ENCODE measurements at regions not wholly inside any gene's neighbourhood (a gene's known extent, or its start where the extent isn't known, plus 50 kb on each side); places are given as distances from the start of the nearest gene placed in this dataset.

GRCh38 chr11:71151561-71151960 lies 100.8 kb downstream of the SHANK2 start:
- no peak for DNase-seq (ENCODE audit: insufficient read length, low spot score)
- TF ChIP-seq POLR2A (IDR thresholded peaks at IDR 0.05; ENCODE audit: low read depth, low read length): no peak
- FAIRE-seq: no peak

GRCh38 chr11:71150859-71151258 lies 101.5 kb downstream of the SHANK2 start:
- TF ChIP-seq POLR2A (IDR thresholded peaks at IDR 0.05; ENCODE audit: low read depth, low read length): no peak
- FAIRE-seq (no peak), DNase-seq (ENCODE audit: insufficient read length, low spot score) (no peak)

GRCh38 chr11:71148716-71149115 lies 103.7 kb downstream of the SHANK2 start:
- DNase-seq (ENCODE audit: insufficient read length, low spot score): no peak
- TF ChIP-seq POLR2A (IDR thresholded peaks at IDR 0.05; ENCODE audit: low read depth, low read length): no peak
- no peak for FAIRE-seq

GRCh38 chr11:71147331-71147730 lies 105.0 kb downstream of the SHANK2 start:
- FAIRE-seq: no peak

GRCh38 chr11:71146846-71147245 lies 105.5 kb downstream of the SHANK2 start:
- no peak for TF ChIP-seq POLR2A (IDR thresholded peaks at IDR 0.05; ENCODE audit: low read depth, low read length)
- FAIRE-seq (no peak), DNase-seq (ENCODE audit: insufficient read length, low spot score) (no peak)

More at GRCh38 chr11:71147331-71147730, 105.0 kb downstream of the SHANK2 start:
- DNase-seq (ENCODE audit: insufficient read length, low spot score): no peak
- no peak for TF ChIP-seq POLR2A (IDR thresholded peaks at IDR 0.05; ENCODE audit: low read depth, low read length)

DNA sequence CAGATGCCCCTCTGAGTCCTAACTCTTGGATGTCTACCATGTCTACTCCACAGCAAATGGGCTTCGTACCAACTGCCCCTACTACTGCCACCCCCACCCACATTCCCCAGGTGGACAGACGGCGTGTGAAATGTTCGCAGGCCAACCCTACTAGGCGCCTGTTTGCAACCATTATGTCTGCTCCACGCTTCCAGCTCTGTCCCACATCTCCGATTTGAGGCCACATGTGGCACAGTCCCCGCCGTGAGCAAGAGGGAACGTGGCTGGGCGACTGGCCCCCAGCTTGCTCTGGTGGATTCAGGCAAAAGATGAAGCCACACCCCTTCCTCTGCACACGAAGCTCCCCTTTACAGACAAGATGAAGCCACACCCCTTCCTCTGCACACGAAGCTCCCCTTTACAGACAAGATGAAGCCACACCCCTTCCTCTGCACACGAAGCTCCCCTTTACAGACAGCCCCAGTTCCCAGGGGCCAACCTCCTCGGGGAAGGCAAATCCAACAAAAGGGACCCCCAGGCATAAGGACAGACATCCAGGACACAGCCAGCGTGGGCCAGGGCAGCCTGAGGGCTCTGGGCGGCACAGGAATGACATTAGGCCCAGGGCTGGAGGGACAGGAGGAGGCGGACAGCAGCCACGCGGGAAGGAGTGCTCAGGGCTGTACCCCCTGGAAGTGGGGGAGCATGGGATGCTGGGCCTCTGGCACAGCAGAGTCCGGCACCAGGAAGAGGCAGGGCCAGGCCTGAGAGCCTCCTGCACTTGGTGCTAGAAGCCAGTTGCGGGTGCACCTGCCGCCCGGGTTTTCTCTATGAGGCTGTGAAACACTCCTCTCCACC lies 106.2 kb downstream of the SHANK2 start:
- TF ChIP-seq POLR2A (IDR thresholded peaks at IDR 0.05; ENCODE audit: low read depth, low read length): no peak
- DNase-seq (ENCODE audit: insufficient read length, low spot score): no peak
- FAIRE-seq: no peak

GRCh38 chr11:71145368-71145767 lies 107.0 kb downstream of the SHANK2 start:
- FAIRE-seq (no peak), DNase-seq (ENCODE audit: insufficient read length, low spot score) (no peak)
- TF ChIP-seq POLR2A (IDR thresholded peaks at IDR 0.05; ENCODE audit: low read depth, low read length): no peak

- DNase-seq (ENCODE audit: insufficient read length, low spot score): no peak
- TF ChIP-seq POLR2A (IDR thresholded peaks at IDR 0.05; ENCODE audit: low read depth, low read length): no peak
- no peak for FAIRE-seq
Observed at GRCh38 chr11:71144736-71145135, 107.6 kb downstream of the SHANK2 start.

DNA sequence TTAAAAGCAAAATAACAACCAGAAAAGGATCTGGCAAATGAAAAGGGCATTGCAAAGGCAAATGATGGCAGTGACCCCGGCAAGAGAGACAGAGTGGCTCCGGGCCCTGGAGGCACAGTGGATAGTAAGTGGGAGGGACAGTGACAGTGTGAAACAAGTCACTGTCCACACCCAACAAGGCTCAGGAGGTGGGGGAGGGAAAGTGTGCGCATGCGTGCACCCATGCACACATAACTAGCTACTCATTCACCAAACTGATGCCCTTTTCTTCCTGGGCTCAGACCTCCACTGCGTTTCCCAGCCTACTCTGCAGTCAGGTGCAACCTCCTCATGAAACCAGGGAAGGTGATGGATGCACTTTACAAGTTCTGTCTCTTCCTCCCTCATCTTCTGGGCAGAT lies 108.4 kb downstream of the SHANK2 start:
- no peak for TF ChIP-seq POLR2A (IDR thresholded peaks at IDR 0.05; ENCODE audit: low read depth, low read length)
- DNase-seq (ENCODE audit: insufficient read length, low spot score) (no peak), FAIRE-seq (no peak)

DNA sequence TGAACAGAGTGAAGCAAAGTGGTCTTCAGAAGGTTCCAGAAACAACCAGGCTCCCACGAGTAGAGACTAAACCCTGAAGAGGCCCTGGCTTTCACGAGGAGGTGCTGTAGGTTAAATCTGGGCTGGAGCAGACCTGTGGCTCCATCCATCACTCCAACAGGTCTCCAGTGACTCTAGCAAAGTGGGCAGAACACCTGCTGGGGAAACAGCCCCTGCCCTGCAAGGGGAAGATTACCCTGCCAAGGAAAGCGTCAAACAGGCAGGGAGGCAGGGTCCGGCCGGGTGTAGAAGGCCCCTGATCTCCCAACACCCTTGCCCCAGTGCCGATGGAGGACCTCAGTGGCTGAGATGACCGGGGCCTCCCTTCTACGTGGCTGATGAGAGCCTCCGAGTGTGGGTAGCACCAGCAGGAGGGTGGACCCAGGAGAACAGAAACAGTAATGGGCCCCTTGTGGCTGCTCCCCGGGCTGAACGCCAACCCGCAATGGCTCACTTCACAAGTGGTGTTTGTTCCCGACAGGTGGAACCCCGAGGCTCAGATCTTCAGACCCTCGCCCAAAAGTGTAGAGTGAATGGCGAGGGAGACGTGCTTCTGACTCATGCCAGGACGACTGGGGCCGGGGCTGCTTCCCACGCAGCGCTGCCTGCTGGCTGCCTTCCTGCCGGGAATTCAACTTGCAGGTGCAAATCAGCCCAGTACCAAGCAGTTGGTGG lies 112.0 kb downstream of the SHANK2 start:
- TF ChIP-seq POLR2A (IDR thresholded peaks at IDR 0.05; ENCODE audit: low read depth, low read length): no peak
- FAIRE-seq (no peak), DNase-seq (ENCODE audit: insufficient read length, low spot score) (no peak)

- FAIRE-seq (no peak), DNase-seq (ENCODE audit: insufficient read length, low spot score) (no peak)
- TF ChIP-seq POLR2A (IDR thresholded peaks at IDR 0.05; ENCODE audit: low read depth, low read length): no peak
Observed at GRCh38 chr11:71139516-71140205, 112.7 kb downstream of the SHANK2 start.

DNA sequence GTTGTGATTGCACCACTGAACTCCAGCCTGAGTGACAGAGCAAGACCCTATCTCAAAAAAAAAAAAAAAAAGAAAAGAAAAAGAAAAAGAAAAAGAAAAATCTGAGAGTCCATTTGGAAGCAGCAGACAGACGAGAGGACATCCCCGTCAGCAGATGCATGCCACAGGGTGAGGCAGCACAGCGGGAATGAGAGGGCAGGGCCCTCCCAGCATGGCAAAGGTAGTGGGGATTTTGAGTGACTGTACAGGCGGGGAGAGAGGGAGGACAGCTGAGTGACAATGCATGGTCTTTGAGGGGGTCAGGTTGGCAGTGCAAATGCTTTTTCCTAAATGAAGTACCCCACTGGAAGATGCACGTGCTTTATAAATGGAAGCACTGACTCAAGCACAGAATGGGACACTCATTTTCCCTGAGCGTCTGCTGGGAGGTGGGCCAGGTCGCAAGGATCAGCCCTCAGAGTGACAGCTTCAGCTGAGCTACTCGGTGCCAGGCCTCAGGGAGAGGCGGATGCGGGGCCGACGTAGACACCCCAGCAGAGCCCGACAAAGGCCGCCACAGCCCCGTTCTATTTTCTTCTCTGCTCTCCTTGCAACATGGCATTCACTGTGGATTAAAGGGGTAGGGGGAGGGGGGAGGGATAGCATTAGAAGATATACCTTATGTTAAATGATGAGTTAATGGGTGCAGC lies 113.5 kb downstream of the SHANK2 start:
- TF ChIP-seq POLR2A (IDR thresholded peaks at IDR 0.05; ENCODE audit: low read depth, low read length): no peak
- FAIRE-seq (no peak), DNase-seq (ENCODE audit: insufficient read length, low spot score) (no peak)

- DNase-seq (ENCODE audit: insufficient read length, low spot score): no peak
- no peak for TF ChIP-seq POLR2A (IDR thresholded peaks at IDR 0.05; ENCODE audit: low read depth, low read length)
- FAIRE-seq: no peak
Observed at GRCh38 chr11:71137376-71137775, 115.0 kb downstream of the SHANK2 start.

Data from H54 (cell line).